GM13976 (cell line): ENCODE measurements at regions not wholly inside any gene's neighbourhood (a gene's known extent, or its start where the extent isn't known, plus 50 kb on each side); places are given as distances from the start of the nearest gene placed in this dataset.

ENCODE experiments used
- DNase-seq: peaks from one replicate; pipeline ENCODE4 v3.0.0; 2012; ENCODE audit warnings: low spot score
- in situ Hi-C: fragments of 300-500 bp; cut with MboI; formaldehyde crosslinking; loops from one replicate; pipeline ENCODE4 v1.12.0; 2022; ENCODE audit warnings: low sequenced_read_pairs, mixed read lengths, inconsistent platforms; ENCODE audit not compliant: unreplicated experiment
- TF ChIP-seq, protein P1 (sequence below): IDR thresholded peaks from 2 replicates; pipeline ENCODE4 v1.5.1; 2012; ENCODE audit warnings: borderline replicate concordance, mild to moderate bottlenecking; ENCODE audit not compliant: insufficient read depth; ENCODE audit errors: extremely low read depth, missing control alignments, control extremely low read depth

DNA sequence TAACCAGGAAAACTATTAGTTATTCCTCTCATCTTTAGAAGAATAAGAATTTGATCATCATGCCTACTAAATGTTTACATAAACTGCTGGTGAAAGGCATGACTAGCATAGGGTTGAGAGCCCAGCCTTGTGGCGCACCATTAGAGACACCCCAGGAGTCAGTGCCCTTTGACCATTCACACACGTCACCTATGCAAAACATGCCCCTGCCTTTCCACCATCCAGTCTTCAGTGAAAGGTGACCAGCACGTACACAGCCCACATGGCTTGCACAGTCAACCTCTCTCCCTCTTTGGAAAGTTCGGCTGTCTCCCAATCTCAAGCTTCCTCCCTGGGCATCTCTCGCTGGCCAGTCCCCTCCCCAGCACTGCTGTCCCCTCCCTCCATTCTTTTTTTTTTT lies 150.3 kb downstream of the ENGASE start:
- no peak for DNase-seq
- in situ Hi-C loops = no loop called here
- TF ChIP-seq, protein P1, sequence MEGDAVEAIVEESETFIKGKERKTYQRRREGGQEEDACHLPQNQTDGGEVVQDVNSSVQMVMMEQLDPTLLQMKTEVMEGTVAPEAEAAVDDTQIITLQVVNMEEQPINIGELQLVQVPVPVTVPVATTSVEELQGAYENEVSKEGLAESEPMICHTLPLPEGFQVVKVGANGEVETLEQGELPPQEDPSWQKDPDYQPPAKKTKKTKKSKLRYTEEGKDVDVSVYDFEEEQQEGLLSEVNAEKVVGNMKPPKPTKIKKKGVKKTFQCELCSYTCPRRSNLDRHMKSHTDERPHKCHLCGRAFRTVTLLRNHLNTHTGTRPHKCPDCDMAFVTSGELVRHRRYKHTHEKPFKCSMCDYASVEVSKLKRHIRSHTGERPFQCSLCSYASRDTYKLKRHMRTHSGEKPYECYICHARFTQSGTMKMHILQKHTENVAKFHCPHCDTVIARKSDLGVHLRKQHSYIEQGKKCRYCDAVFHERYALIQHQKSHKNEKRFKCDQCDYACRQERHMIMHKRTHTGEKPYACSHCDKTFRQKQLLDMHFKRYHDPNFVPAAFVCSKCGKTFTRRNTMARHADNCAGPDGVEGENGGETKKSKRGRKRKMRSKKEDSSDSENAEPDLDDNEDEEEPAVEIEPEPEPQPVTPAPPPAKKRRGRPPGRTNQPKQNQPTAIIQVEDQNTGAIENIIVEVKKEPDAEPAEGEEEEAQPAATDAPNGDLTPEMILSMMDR = no peak

DNA sequence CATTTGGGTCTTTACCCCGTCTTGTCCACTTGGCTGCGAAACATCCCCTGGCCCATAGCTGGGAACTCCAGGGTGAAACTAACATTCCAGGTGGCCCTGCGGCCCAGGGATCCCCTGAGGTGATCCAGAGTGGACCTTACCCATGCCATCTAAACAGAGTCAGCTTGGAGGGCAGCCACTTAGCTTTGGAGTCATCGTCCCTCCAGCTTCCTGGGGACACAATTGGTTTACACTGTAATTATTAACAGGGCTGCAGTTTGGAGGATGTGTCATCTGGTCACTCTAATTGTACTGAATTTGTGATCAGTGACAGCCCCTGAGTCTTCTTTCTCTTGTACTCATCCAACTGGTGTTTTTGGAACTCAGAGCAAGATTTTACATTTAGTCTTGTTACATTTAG lies 149.9 kb downstream of the ENGASE start:
- no peak for DNase-seq
- TF ChIP-seq, protein P1 = no peak
- in situ Hi-C loops = no loop called here

DNA sequence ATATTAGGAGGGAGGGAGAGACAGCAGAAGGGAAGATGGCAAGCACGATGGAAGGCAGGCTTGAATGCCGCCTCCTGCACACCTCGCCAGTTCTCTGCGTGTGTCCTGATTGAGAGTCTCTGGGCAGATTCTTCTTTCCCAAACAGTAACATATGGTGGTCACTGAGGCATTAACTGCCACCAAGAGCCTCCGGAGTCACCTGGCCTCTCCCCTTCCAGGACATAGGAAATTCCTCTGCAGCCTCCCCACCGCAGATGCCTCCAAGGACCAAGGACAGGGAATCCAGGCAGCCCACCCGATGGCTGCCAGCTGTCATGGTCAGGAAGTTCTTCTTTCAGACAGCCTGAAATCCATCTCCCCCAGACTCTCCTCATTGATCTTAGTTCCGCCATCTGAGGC lies 149.3 kb downstream of the ENGASE start:
- TF ChIP-seq, protein P1 = no peak
- DNase-seq = no peak
- in situ Hi-C loops = no loop called here

DNA sequence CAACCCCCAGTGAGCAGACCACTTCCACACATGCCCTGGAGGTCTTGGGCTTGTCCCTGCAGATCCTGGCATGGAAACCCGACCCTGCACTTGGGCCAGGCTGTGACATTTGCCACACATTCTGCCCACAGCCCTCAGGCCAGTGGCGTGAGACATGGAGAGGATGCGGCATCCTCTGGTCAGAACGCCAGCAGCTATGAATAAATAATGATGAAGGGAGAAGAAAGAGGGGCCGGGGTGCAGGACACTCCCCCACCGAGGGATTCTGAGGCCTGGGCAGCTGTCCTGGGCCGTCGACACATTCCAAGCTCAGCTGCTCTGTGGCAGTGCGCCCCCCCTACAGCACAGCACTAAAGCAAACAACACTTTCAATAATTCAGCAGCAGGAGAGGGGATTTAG lies 148.8 kb downstream of the ENGASE start:
- in situ Hi-C loops = no loop called here
- no peak for DNase-seq
- TF ChIP-seq, protein P1 = no peak

DNA sequence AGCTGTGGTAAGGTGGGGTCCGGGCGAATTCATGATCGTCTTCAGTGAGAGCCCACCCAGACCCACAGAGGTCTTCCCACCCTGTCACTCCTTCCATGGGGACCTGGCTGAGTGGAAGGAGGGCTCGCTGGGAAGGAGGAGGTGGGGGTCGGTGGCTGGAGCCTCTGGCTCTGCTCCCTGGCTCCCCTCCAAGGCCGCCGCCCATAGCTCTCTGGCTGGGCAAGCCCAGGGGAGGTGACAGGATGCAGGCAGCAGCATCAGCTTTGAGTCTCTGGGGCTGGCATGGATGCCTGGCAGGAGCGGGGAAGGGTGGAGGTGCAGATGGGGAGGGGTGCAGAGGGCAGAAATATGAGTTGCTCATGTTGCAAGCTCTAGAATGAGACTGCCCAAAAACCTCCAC lies 147.0 kb downstream of the ENGASE start:
- TF ChIP-seq, protein P1 = no peak
- DNase-seq = no peak
- in situ Hi-C loops = no loop called here

DNA sequence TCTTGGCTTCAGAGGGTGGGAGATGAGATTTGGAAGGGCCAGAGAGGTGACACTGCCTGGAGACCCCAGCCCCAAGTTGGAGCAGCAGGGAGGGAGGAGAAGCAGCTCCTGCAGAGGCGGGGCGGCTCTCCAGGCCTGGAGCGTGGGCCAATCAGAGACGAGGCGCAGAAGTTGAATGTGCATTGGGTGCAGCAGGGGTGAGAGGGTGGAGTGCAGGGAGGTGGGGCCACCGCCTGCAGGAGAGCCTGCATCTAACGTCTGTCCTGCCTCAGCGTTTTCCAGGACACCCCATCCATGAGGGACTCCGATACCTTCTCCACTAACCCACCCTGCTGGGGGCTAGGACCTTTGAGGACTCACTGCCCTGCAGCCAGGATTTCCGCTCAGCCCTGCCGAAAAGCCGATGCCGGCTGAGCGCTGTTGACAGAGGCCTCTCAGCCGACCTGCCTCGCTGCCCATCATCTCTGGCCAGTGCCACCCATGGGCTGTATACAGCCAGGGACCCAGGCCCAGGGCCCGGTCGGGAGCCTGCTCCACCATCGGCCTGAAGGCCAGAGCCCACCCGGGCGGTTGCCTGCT lies 146.2 kb downstream of the ENGASE start:
- no peak for DNase-seq
- in situ Hi-C loops = no loop called here
- TF ChIP-seq, protein P1 = no peak
